DMS153 treated with DMSO at 0.1 percent for 48 hours (cell line): ENCODE measurements at regions not wholly inside any gene's neighbourhood (a gene's known extent, or its start where the extent isn't known, plus 50 kb on each side); places are given as distances from the start of the nearest gene placed in this dataset.

Experiments
- DNase-seq: peaks from one replicate; lab custom pipeline; 2025; ENCODE audit not compliant: unreplicated experiment; lab: John Stamatoyannopoulos, UW

GRCh38 chr16:51402785-51403184, 251.7 kb upstream of the SALL1 start:
- DNase-seq, result no peak

- DNase-seq, result no peak
These were observed 251.2 kb upstream of the SALL1 start for GRCh38 chr16:51402298-51402697.

- DNase-seq, result no peak
These were observed 250.6 kb upstream of the SALL1 start for GRCh38 chr16:51401673-51402072.

- no peak for DNase-seq
These were observed 249.0 kb upstream of the SALL1 start for GRCh38 chr16:51399908-51400670.

- DNase-seq, result no peak
These were observed 243.4 kb upstream of the SALL1 start for GRCh38 chr16:51394421-51394820.

- DNase-seq, result no peak
These were observed 242.4 kb upstream of the SALL1 start for GRCh38 chr16:51393381-51394005.

- DNase-seq, result no peak
These were observed 241.6 kb upstream of the SALL1 start for GRCh38 chr16:51392521-51393187.

- DNase-seq, result no peak
These were observed 240.9 kb upstream of the SALL1 start for GRCh38 chr16:51391798-51392511.

- DNase-seq, result no peak
These were observed 239.8 kb upstream of the SALL1 start for GRCh38 chr16:51390877-51391276.

- DNase-seq, result no peak
These were observed 238.8 kb upstream of the SALL1 start for GRCh38 chr16:51389881-51390280.

- no peak for DNase-seq
These were observed 237.5 kb upstream of the SALL1 start for GRCh38 chr16:51388516-51388951.

GRCh38 chr16:51383909-51384308, 232.8 kb upstream of the SALL1 start:
- DNase-seq, result no peak

GRCh38 chr16:51382940-51383339, 231.9 kb upstream of the SALL1 start:
- DNase-seq, result no peak

- no peak for DNase-seq
These were observed 231.1 kb upstream of the SALL1 start for GRCh38 chr16:51382211-51382610.

GRCh38 chr16:51376080-51376479, 225.0 kb upstream of the SALL1 start:
- DNase-seq, result no peak

GRCh38 chr16:51374790-51375189, 223.7 kb upstream of the SALL1 start:
- no peak for DNase-seq

GRCh38 chr16:51374346-51374745, 223.3 kb upstream of the SALL1 start:
- DNase-seq, result no peak

GRCh38 chr16:51365715-51366114, 214.6 kb upstream of the SALL1 start:
- DNase-seq, result no peak

- DNase-seq, result no peak
These were observed 208.3 kb upstream of the SALL1 start for GRCh38 chr16:51359141-51359955.

GRCh38 chr16:51357839-51358238, 206.8 kb upstream of the SALL1 start:
- DNase-seq, result no peak

GRCh38 chr16:51355875-51356274, 204.8 kb upstream of the SALL1 start:
- no peak for DNase-seq
